Glutamatergic neuron (in vitro differentiated cells): ENCODE measurements at regions not wholly inside any gene's neighbourhood (a gene's known extent, or its start where the extent isn't known, plus 50 kb on each side); places are given as distances from the start of the nearest gene placed in this dataset.

Experiments used
- DNase-seq: peaks from one replicate; pipeline ENCODE4 v3.0.0; 2022
- H3K27ac Mint-ChIP-seq: one replicate; pipeline ENCODE4 v1.8.0; 2020; ENCODE audit warnings: mild to moderate bottlenecking, mixed read lengths, inconsistent platforms; ENCODE audit not compliant: unreplicated experiment
- H3K27me3 Mint-ChIP-seq: one replicate; pipeline ENCODE4 v1.8.0; 2020; ENCODE audit warnings: mild to moderate bottlenecking, moderate library complexity, mixed read lengths, inconsistent platforms; ENCODE audit not compliant: unreplicated experiment
- H3K36me3 Mint-ChIP-seq: one replicate; pipeline ENCODE4 v1.8.0; 2020; ENCODE audit warnings: mild to moderate bottlenecking, mixed read lengths, inconsistent platforms; ENCODE audit not compliant: unreplicated experiment
- H3K4me1 Mint-ChIP-seq: one replicate; pipeline ENCODE4 v1.8.0; 2020; ENCODE audit warnings: mild to moderate bottlenecking, low read depth, mixed read lengths, inconsistent platforms; ENCODE audit not compliant: unreplicated experiment
- H3K4me3 Mint-ChIP-seq: one replicate; pipeline ENCODE4 v1.8.0; 2020; ENCODE audit warnings: mild to moderate bottlenecking, mixed read lengths, inconsistent platforms; ENCODE audit not compliant: unreplicated experiment
- H3K9me3 Mint-ChIP-seq: one replicate; pipeline ENCODE4 v1.8.0; 2020; ENCODE audit warnings: mild to moderate bottlenecking, moderate library complexity, mixed read lengths, inconsistent platforms; ENCODE audit not compliant: unreplicated experiment
- TF ChIP-seq, protein P1 (sequence below): fragments of 200-600 bp; sonication (generic); IDR thresholded peaks from one replicate; pipeline ENCODE4 v1.5.0; 2021; ENCODE audit not compliant: partially characterized antibody, unreplicated experiment

GRCh38 chr5:164256954-164257353, 751.5 kb downstream of the MAT2B start:
- Mint-ChIP-seq H3K27ac (no peak overlapping the region), H3K4me3 (no peak overlapping the region), H3K36me3 (no peaks in the 10 kb centered on the region), H3K9me3 (peaks cover 2% of the 10 kb centered on the region), H3K4me1 (no peaks in the 10 kb centered on the region), H3K27me3 (no peaks in the 10 kb centered on the region)
- DNase-seq: no peak
- TF ChIP-seq, protein P1, sequence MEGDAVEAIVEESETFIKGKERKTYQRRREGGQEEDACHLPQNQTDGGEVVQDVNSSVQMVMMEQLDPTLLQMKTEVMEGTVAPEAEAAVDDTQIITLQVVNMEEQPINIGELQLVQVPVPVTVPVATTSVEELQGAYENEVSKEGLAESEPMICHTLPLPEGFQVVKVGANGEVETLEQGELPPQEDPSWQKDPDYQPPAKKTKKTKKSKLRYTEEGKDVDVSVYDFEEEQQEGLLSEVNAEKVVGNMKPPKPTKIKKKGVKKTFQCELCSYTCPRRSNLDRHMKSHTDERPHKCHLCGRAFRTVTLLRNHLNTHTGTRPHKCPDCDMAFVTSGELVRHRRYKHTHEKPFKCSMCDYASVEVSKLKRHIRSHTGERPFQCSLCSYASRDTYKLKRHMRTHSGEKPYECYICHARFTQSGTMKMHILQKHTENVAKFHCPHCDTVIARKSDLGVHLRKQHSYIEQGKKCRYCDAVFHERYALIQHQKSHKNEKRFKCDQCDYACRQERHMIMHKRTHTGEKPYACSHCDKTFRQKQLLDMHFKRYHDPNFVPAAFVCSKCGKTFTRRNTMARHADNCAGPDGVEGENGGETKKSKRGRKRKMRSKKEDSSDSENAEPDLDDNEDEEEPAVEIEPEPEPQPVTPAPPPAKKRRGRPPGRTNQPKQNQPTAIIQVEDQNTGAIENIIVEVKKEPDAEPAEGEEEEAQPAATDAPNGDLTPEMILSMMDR: no peak

- H3K9me3 Mint-ChIP-seq: no peaks in the 10 kb centered on the region
- DNase-seq: no peak
- no peaks in the 10 kb centered on the region for H3K27me3 Mint-ChIP-seq
- TF ChIP-seq, protein P1: no peak
- H3K36me3 Mint-ChIP-seq: no peaks in the 10 kb centered on the region
- H3K27ac Mint-ChIP-seq: no peak overlapping the region
- H3K4me3 Mint-ChIP-seq: no peak overlapping the region
- H3K4me1 Mint-ChIP-seq: peaks cover 2% of the 10 kb centered on the region
Measured at GRCh38 chr5:164265566-164265965, 760.1 kb downstream of the MAT2B start.

DNA sequence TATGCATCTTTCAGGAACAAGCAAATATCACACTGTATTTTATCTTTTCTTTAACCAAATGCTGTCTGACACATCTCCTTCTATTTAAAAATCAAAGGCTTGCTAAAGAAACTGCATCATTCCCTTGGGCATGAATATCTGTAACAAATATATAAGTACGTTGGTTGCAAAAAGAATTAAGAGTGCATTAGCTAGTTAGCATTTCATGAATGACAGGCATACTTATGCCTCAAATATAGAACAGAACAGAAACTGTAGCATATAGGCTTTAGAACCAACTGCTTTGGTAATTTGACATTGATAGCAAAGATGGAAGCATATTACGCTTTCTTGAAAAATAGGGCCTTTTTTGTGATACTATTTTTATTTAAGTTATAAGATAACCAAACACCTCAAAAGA, 761.2 kb downstream of the MAT2B start:
- TF ChIP-seq, protein P1: no peak
- no peaks in the 10 kb centered on the region for H3K27me3 Mint-ChIP-seq
- no peak overlapping the region for H3K4me3 Mint-ChIP-seq
- DNase-seq: no peak
- no peaks in the 10 kb centered on the region for H3K36me3 Mint-ChIP-seq
- H3K27ac Mint-ChIP-seq: no peak overlapping the region
- peaks cover 2% of the 10 kb centered on the region for H3K4me1 Mint-ChIP-seq
- H3K9me3 Mint-ChIP-seq: no peaks in the 10 kb centered on the region

DNA sequence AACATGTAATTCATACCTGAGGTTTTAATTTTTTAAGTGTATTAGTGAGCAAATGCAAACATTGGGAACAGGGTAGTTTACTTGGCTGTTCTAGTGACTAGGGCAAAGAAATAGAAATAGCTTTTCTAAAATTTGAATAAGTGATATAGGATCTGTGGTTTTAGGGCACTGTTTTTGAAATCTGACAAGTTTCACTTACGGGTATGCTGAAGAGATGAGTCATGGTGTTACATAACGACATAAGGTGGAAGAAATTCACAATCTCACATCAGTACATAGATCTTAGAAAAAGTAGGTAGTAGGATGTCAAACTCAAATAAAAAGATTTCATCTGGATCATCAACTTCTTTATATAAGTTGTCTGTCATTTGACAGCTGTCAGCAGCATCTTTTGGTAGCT, 772.3 kb downstream of the MAT2B start:
- Mint-ChIP-seq H3K4me1 (no peaks in the 10 kb centered on the region), H3K9me3 (no peaks in the 10 kb centered on the region), H3K27me3 (no peaks in the 10 kb centered on the region), H3K27ac (no peak overlapping the region), H3K4me3 (no peak overlapping the region), H3K36me3 (no peaks in the 10 kb centered on the region)
- DNase-seq: no peak
- TF ChIP-seq, protein P1: no peak

- Mint-ChIP-seq H3K4me3 (no peak overlapping the region), H3K27ac (no peak overlapping the region), H3K9me3 (no peaks in the 10 kb centered on the region), H3K4me1 (no peaks in the 10 kb centered on the region), H3K27me3 (no peaks in the 10 kb centered on the region), H3K36me3 (no peaks in the 10 kb centered on the region)
- no peak for DNase-seq
- TF ChIP-seq, protein P1: no peak
Measured at GRCh38 chr5:164289526-164289925, 784.1 kb downstream of the MAT2B start.
